Esophagus muscularis mucosa (tissue), 3 donors: ENCODE measurements at regions not wholly inside any gene's neighbourhood (a gene's known extent, or its start where the extent isn't known, plus 50 kb on each side); places are given as distances from the start of the nearest gene placed in this dataset.

ENCODE experiments used
- EP300 ChIP-seq: sonication (generic); formaldehyde crosslinking; IDR thresholded peaks from one replicate; pipeline ENCODE4 v1.6.1; 2017; ENCODE audit warnings: antibody characterized with exemption
- TF ChIP-seq, protein P1 (sequence below), 3 experiments: fragments of 200-600 bp in 2 of 3; fragments of 450-650 bp in 1 of 3; sonication (generic) in 2 of 3; IDR thresholded peaks; one replicate each; pipeline ENCODE4 v1.5.1; 2017 to 2019; ENCODE audit warnings: antibody characterized with exemption in 3 of 3, mild to moderate bottlenecking in 2 of 3, moderate library complexity in 1 of 3

DNA sequence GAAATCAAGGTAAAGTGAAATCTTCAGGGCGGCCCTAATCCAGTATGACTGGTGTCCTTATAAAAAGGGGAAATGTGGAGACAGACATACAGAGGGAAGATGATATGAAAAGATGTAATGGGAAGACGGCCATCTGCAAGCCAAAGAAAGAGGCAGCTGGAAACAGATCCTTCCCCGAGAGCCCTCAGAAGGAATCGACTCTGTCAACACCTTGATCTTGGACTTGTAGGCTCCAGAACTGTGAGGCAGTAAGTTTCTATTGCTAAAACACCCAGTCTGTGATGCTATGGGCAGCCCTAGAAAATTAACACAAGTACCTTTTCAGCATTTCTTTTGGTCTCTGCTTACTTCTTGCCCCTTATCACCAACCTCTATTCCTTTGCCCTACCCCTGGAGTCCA lies 174.7 kb upstream of the TPM1 start:
- TF ChIP-seq, protein P1, sequence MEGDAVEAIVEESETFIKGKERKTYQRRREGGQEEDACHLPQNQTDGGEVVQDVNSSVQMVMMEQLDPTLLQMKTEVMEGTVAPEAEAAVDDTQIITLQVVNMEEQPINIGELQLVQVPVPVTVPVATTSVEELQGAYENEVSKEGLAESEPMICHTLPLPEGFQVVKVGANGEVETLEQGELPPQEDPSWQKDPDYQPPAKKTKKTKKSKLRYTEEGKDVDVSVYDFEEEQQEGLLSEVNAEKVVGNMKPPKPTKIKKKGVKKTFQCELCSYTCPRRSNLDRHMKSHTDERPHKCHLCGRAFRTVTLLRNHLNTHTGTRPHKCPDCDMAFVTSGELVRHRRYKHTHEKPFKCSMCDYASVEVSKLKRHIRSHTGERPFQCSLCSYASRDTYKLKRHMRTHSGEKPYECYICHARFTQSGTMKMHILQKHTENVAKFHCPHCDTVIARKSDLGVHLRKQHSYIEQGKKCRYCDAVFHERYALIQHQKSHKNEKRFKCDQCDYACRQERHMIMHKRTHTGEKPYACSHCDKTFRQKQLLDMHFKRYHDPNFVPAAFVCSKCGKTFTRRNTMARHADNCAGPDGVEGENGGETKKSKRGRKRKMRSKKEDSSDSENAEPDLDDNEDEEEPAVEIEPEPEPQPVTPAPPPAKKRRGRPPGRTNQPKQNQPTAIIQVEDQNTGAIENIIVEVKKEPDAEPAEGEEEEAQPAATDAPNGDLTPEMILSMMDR (IDR thresholded peaks at IDR 0.05), result no peak
- no peak for TF ChIP-seq EP300
